PC-9 (cell line): ENCODE measurements at regions not wholly inside any gene's neighbourhood (a gene's known extent, or its start where the extent isn't known, plus 50 kb on each side); places are given as distances from the start of the nearest gene placed in this dataset.
A peak's percentile ranks its signal among the peaks of the same experiment; 100 is the strongest.

Experiments used
- BruUV-seq: library from RNA; stranded (reverse); fragments of 400-500 nt; replicated peaks from 2 replicates; lab custom pipeline; 2021; lab: Mats Ljungman, UMichigan
- CTCF ChIA-PET: fragments of 300-600 bp; sonication (Branson Sonifier 250); formaldehyde crosslinking; loops from one replicate; lab custom pipeline; 2022; ENCODE audit warnings: antibody characterized with exemption; lab: Charles Lee
- POLR2A ChIA-PET: fragments of 300-600 bp; sonication (Branson Sonifier 250); formaldehyde crosslinking; loops from one replicate; lab custom pipeline; 2022; ENCODE audit warnings: antibody characterized with exemption; ENCODE audit not compliant: unreplicated experiment; lab: Charles Lee
- DNase-seq, 2 experiments: peaks; one replicate each; pipeline versions ENCODE4 v3.0.0 to v3.0.0-alpha.2; 2015 to 2022; ENCODE audit warnings: mixed read lengths in 1 of 2
- H2AFZ ChIP-seq: fragments of 200-600 bp; sonication (generic); 2 replicates; pipeline ENCODE4 v1.8.1; 2017; ENCODE audit warnings: antibody characterized with exemption
- H3F3A ChIP-seq: fragments of 200-600 bp; sonication (generic); 2 replicates; pipeline ENCODE4 v1.8.1; 2017; ENCODE audit warnings: antibody characterized with exemption, mild to moderate bottlenecking, low read depth; ENCODE audit not compliant: insufficient read depth
- H3K27ac ChIP-seq: fragments of 200-600 bp; sonication (generic); 2 replicates; pipeline ENCODE4 v1.6.1; 2016; ENCODE audit warnings: mixed run types
- H3K27me3 ChIP-seq: fragments of 200-600 bp; sonication (generic); 2 replicates; pipeline ENCODE4 v1.6.1; 2016; ENCODE audit warnings: low read depth, mixed run types; ENCODE audit not compliant: insufficient read depth
- H3K36me3 ChIP-seq: fragments of 200-600 bp; sonication (generic); 2 replicates; pipeline ENCODE4 v1.6.1; 2016; ENCODE audit warnings: low read depth, mixed run types
- H3K4me1 ChIP-seq: fragments of 200-600 bp; sonication (generic); replicated peaks from 2 replicates; pipeline ENCODE4 v1.6.1; 2016; ENCODE audit warnings: mixed run types; ENCODE audit not compliant: insufficient read depth
- H3K4me2 ChIP-seq: fragments of 200-600 bp; sonication (generic); 2 replicates; pipeline ENCODE4 v1.6.1; 2017; ENCODE audit warnings: mixed run types
- H3K4me3 ChIP-seq: fragments of 200-600 bp; sonication (generic); 2 replicates; pipeline ENCODE4 v1.6.1; 2016; ENCODE audit warnings: mixed run types
- H3K79me2 ChIP-seq: fragments of 200-600 bp; sonication (generic); 2 replicates; pipeline ENCODE4 v1.6.1; 2017; ENCODE audit warnings: low read depth, mixed run types
- H3K9me2 ChIP-seq: fragments of 200-600 bp; sonication (generic); 2 replicates; pipeline ENCODE4 v1.8.1; 2017; ENCODE audit warnings: mild to moderate bottlenecking; ENCODE audit not compliant: insufficient read depth
- H3K9me3 ChIP-seq: fragments of 200-600 bp; sonication (generic); 2 replicates; pipeline ENCODE4 v1.8.1; 2016; ENCODE audit warnings: low read depth; ENCODE audit not compliant: insufficient read depth
- H4K20me1 ChIP-seq: fragments of 200-600 bp; sonication (generic); 2 replicates; pipeline ENCODE4 v1.8.1; 2017; ENCODE audit not compliant: insufficient read depth
- EZH2 ChIP-seq: fragments of 200-600 bp; sonication (generic); IDR thresholded peaks from 2 replicates; pipeline ENCODE4 v1.8.0; 2017; ENCODE audit warnings: antibody characterized with exemption, low read depth
- intact Hi-C: fragments of 100-400 bp; cut with micrococcal nuclease; formaldehyde crosslinking; loops from one replicate; pipeline ENCODE4 v1.10.0; 2022; ENCODE audit not compliant: unreplicated experiment
- TF ChIP-seq, protein P1 (sequence below): fragments of 200-600 bp; sonication (generic); conservative IDR thresholded peaks from 2 replicates; pipeline ENCODE4 v1.6.1; 2017; ENCODE audit warnings: mixed run types, antibody characterized with exemption, mild to moderate bottlenecking, moderate library complexity

DNA sequence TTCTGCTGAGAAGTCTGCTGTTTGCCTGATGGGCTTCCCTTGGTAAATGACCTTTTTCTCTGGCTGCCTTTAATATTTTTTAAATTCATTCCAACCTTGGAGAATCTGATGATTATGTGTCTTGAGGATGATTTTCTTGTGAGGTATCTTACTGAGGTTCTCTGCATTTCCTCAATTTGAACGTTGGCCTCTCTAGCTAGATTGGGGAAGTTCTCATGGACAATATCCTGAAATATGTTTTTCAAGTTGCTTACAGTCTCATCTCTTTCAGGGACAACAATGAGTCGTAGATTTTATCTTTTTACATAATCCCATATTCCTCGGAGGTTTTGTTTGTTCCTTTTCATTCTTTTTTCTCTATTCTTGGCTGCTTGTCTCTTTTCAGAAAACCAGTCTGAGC is 208.4 kb downstream of the KIF20B start:
- no TSS peak for BruUV-seq
- DNase-seq, result no peak
- POLR2A ChIA-PET, result no interaction called here

DNA sequence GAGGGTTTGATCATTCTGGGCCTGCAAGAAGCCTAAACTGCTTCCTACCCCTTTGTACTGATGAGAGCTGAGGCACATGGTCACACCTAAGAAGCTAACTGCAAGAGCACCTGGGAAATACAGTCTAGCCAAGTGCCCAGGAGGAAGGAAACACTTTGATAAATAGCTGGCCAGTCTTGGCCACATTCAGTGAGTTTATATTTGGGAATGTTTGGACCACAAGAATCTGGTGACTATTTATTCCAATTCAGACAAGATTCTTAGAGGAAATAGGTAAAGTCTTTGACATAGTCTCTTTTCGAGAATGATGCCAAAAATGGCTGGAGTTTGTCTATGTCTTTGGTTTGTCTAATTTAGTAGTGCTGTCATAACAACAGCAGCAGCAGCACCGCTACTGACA is 213.6 kb downstream of the KIF20B start:
- intact Hi-C loops, result no loop called here
- Histone ChIP-seq H3K27ac (no peak overlapping the region), H3K79me2 (no peaks in the 10 kb centered on the region), H3K36me3 (no peaks in the 10 kb centered on the region), H3F3A (peaks cover 15% of the 10 kb centered on the region), H4K20me1 (no peaks in the 10 kb centered on the region), H3K9me3 (no peaks in the 10 kb centered on the region), H3K4me2 (no peak overlapping the region), H3K4me3 (no peak overlapping the region), H3K9me2 (no peaks in the 10 kb centered on the region), H3K27me3 (no peaks in the 10 kb centered on the region), H3K4me1 (peaks cover 37% of the 10 kb centered on the region), H2AFZ (no peak overlapping the region)
- no TSS peak for BruUV-seq
- TF ChIP-seq EZH2, result no peak
- TF ChIP-seq, protein P1, sequence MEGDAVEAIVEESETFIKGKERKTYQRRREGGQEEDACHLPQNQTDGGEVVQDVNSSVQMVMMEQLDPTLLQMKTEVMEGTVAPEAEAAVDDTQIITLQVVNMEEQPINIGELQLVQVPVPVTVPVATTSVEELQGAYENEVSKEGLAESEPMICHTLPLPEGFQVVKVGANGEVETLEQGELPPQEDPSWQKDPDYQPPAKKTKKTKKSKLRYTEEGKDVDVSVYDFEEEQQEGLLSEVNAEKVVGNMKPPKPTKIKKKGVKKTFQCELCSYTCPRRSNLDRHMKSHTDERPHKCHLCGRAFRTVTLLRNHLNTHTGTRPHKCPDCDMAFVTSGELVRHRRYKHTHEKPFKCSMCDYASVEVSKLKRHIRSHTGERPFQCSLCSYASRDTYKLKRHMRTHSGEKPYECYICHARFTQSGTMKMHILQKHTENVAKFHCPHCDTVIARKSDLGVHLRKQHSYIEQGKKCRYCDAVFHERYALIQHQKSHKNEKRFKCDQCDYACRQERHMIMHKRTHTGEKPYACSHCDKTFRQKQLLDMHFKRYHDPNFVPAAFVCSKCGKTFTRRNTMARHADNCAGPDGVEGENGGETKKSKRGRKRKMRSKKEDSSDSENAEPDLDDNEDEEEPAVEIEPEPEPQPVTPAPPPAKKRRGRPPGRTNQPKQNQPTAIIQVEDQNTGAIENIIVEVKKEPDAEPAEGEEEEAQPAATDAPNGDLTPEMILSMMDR, result no peak
- DNase-seq, result no peak
- CTCF ChIA-PET, result no interaction called here
- POLR2A ChIA-PET, result no interaction called here

More for the DNA sequence above, 208.4 kb downstream of the KIF20B start:
- no peak for TF ChIP-seq EZH2
- TF ChIP-seq, protein P1, result no peak
- Histone ChIP-seq H3K4me2 (no peak overlapping the region), H3K27ac (no peak overlapping the region), H4K20me1 (no peaks in the 10 kb centered on the region), H3K4me3 (no peak overlapping the region), H3K36me3 (no peaks in the 10 kb centered on the region), H3F3A (no peaks in the 10 kb centered on the region), H3K79me2 (no peaks in the 10 kb centered on the region), H3K9me2 (no peaks in the 10 kb centered on the region), H3K27me3 (no peaks in the 10 kb centered on the region), H2AFZ (no peak overlapping the region), H3K4me1 (no peaks in the 10 kb centered on the region), H3K9me3 (no peaks in the 10 kb centered on the region)
- CTCF ChIA-PET, result no interaction called here
- intact Hi-C loops, result no loop called here

DNA sequence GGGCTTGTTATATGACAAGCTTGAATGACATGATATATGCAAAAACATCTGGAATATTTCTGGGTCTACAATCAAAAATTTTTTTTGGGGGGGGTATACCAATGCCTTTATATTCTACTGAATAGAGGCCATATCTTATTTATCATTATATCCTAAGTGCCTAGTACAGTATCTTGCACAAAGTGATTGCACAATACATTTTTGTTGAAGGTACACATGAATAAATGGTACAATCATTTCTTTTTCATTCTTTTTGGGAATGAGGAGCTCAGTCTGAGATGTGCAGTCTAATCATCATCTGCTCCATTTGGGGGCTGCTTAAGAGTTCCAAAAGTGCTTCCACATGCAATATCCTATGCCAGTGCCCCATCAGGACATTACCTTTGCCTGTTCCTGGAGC is 214.6 kb downstream of the KIF20B start:
- BruUV-seq, result no TSS peak
- Histone ChIP-seq H3K9me3 (no peaks in the 10 kb centered on the region), H3K36me3 (no peaks in the 10 kb centered on the region), H3K9me2 (no peaks in the 10 kb centered on the region), H2AFZ (no peak overlapping the region), H3K4me3 (no peak overlapping the region), H3K4me1 (peaks cover 47% of the 10 kb centered on the region), H4K20me1 (no peaks in the 10 kb centered on the region), H3F3A (peaks cover 20% of the 10 kb centered on the region), H3K27me3 (no peaks in the 10 kb centered on the region), H3K27ac (peak overlapping the region; percentile 71; the same call in 1 of the 2 replicates), H3K79me2 (no peaks in the 10 kb centered on the region), H3K4me2 (peak overlapping the region; percentile 56; the same call in 1 of the 2 replicates)
- intact Hi-C loops, result no loop called here
- ChIA-PET POLR2A (interaction anchor here (0.5 kb wide), 1 partner anchor 72 kb away, joined by 4 read pairs; no protein-coding TSS in a partner anchor), CTCF (no interaction called here)
- DNase-seq, result no peak
- TF ChIP-seq, protein P1, result no peak
- TF ChIP-seq EZH2, result no peak
